ENCODE measurements at regions not wholly inside any gene's neighbourhood (a gene's known extent, or its start where the extent isn't known, plus 50 kb on each side); places are given as distances from the start of the nearest gene placed in this dataset.

DNA sequence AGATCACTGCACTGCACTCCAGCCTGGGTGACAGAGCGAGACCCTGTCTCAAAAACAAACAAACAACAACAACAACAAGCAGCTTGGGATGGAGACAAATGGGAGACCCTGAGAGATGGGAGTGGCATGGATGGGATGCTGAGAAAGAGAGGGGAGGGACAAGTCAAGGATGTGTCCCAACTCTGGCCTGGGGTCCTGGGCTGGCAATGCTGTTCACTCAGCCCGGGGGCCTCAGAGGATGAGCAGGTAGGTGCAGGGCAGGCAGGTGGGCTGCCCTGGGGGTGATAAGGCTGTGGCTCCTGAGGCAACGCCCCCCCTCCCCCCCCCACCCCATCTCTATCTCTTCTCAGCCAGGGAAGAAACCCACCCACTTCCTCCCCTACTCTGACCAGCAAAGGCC is 123.0 kb downstream of the LHX2 start:
- TF ChIP-seq, protein P1, sequence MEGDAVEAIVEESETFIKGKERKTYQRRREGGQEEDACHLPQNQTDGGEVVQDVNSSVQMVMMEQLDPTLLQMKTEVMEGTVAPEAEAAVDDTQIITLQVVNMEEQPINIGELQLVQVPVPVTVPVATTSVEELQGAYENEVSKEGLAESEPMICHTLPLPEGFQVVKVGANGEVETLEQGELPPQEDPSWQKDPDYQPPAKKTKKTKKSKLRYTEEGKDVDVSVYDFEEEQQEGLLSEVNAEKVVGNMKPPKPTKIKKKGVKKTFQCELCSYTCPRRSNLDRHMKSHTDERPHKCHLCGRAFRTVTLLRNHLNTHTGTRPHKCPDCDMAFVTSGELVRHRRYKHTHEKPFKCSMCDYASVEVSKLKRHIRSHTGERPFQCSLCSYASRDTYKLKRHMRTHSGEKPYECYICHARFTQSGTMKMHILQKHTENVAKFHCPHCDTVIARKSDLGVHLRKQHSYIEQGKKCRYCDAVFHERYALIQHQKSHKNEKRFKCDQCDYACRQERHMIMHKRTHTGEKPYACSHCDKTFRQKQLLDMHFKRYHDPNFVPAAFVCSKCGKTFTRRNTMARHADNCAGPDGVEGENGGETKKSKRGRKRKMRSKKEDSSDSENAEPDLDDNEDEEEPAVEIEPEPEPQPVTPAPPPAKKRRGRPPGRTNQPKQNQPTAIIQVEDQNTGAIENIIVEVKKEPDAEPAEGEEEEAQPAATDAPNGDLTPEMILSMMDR (IDR thresholded peaks at IDR 0.05; ENCODE audit: poor library complexity) = no peak
- TF ChIP-seq EZH2phosphoT487 (IDR thresholded peaks at IDR 0.05; ENCODE audit: low read depth, severe bottlenecking, unreplicated experiment) = no peak
